ENCODE measurements at regions not wholly inside any gene's neighbourhood (a gene's known extent, or its start where the extent isn't known, plus 50 kb on each side); places are given as distances from the start of the nearest gene placed in this dataset.
"Not testable (repeated sequence)": the region's sequence is repeated elsewhere in the genome, so short reads cannot be mapped to it uniquely, and the experiment has no call there.

GRCh38 chr3:194189243-194189791 is 53.4 kb downstream of the HES1 start:
- DNase-seq (ENCODE audit: low read depth), result no peak

- DNase-seq (ENCODE audit: low read depth), result not testable (repeated sequence)
Observed at GRCh38 chr3:194191850-194192249, 55.9 kb downstream of the HES1 start.

GRCh38 chr3:194194051-194194756 is 58.3 kb downstream of the HES1 start:
- DNase-seq (ENCODE audit: low read depth), result no peak

- no peak for DNase-seq (ENCODE audit: low read depth)
Observed at GRCh38 chr3:194194757-194195085, 58.8 kb downstream of the HES1 start.

GRCh38 chr3:194195611-194196010 is 59.7 kb downstream of the HES1 start:
- no peak for DNase-seq (ENCODE audit: low read depth)

- no peak for DNase-seq (ENCODE audit: low read depth)
Observed at GRCh38 chr3:194196876-194197275, 60.9 kb downstream of the HES1 start.

- no peak for DNase-seq (ENCODE audit: low read depth)
Observed at GRCh38 chr3:194197396-194197960, 61.5 kb downstream of the HES1 start.

- no peak for DNase-seq (ENCODE audit: low read depth)
Observed at GRCh38 chr3:194197981-194198695, 62.2 kb downstream of the HES1 start.

GRCh38 chr3:194198938-194199337 is 63.0 kb downstream of the HES1 start:
- DNase-seq (ENCODE audit: low read depth), result no peak

GRCh38 chr3:194200422-194201081 is 64.6 kb downstream of the HES1 start:
- DNase-seq (ENCODE audit: low read depth), result no peak

GRCh38 chr3:194201953-194202666 is 66.2 kb downstream of the HES1 start:
- DNase-seq (ENCODE audit: low read depth), result no peak

- no peak for DNase-seq (ENCODE audit: low read depth)
Observed at GRCh38 chr3:194203482-194204041, 67.6 kb downstream of the HES1 start.

GRCh38 chr3:194204042-194204987 is 68.4 kb downstream of the HES1 start:
- no peak for DNase-seq (ENCODE audit: low read depth)

GRCh38 chr3:194205675-194206133 is 69.8 kb downstream of the HES1 start:
- no peak for DNase-seq (ENCODE audit: low read depth)

- no peak for DNase-seq (ENCODE audit: low read depth)
Observed at GRCh38 chr3:194206320-194206719, 70.4 kb downstream of the HES1 start.

- no peak for DNase-seq (ENCODE audit: low read depth)
Observed at GRCh38 chr3:194208709-194209108, 72.8 kb downstream of the HES1 start.

- DNase-seq (ENCODE audit: low read depth), result no peak
Observed at GRCh38 chr3:194212161-194212844, 76.4 kb downstream of the HES1 start.

- DNase-seq (ENCODE audit: low read depth), result no peak
Observed at GRCh38 chr3:194212845-194213331, 76.9 kb downstream of the HES1 start.

GRCh38 chr3:194215392-194215791 is 79.4 kb downstream of the HES1 start:
- DNase-seq (ENCODE audit: low read depth), result no peak

Measured in stimulated activated CD8-positive, alpha-beta memory T cell treated with anti-CD3 and anti-CD28 coated beads, Interleukin-7, amount 100 ng/mL, for 24 hours (primary cell).